Loucy (cell line): ENCODE measurements at regions not wholly inside any gene's neighbourhood (a gene's known extent, or its start where the extent isn't known, plus 50 kb on each side); places are given as distances from the start of the nearest gene placed in this dataset.

Experiments
- H2AFZ ChIP-seq: fragments of 200-600 bp; sonication (generic); 2 replicates; pipeline ENCODE4 v1.6.0; 2016; ENCODE audit warnings: antibody characterized with exemption, mild to moderate bottlenecking, low read length, moderate library complexity
- H3F3A ChIP-seq: fragments of 200-600 bp; 2 replicates; pipeline ENCODE4 v1.6.0; 2016; ENCODE audit warnings: antibody characterized with exemption, low read depth, mild to moderate bottlenecking
- H3K27me3 ChIP-seq: fragments of 200-600 bp; sonication (generic); 2 replicates; pipeline ENCODE4 v1.6.1; 2014; ENCODE audit warnings: low read length, mild to moderate bottlenecking; ENCODE audit not compliant: insufficient read depth, poor library complexity, severe bottlenecking
- H3K36me3 ChIP-seq: fragments of 200-600 bp; sonication (generic); 2 replicates; pipeline ENCODE4 v1.6.1; 2016; ENCODE audit warnings: low read length; ENCODE audit not compliant: insufficient read depth
- H3K4me1 ChIP-seq: fragments of 200-600 bp; sonication (generic); 2 replicates; pipeline ENCODE4 v1.5.1; 2014; ENCODE audit warnings: low read length, mild to moderate bottlenecking; ENCODE audit not compliant: insufficient read depth, poor library complexity, severe bottlenecking
- H3K4me2 ChIP-seq: fragments of 200-600 bp; sonication (generic); 2 replicates; pipeline ENCODE4 v1.6.0; 2014; ENCODE audit warnings: antibody characterized with exemption, low read length, low read depth, mild to moderate bottlenecking; ENCODE audit not compliant: poor library complexity, severe bottlenecking
- H3K4me3 ChIP-seq: fragments of 200-600 bp; sonication (generic); 2 replicates; pipeline ENCODE4 v1.5.1; 2014; ENCODE audit warnings: low read length, mild to moderate bottlenecking, mixed read lengths; ENCODE audit not compliant: poor library complexity, severe bottlenecking
- H3K79me2 ChIP-seq: fragments of 200-600 bp; sonication (generic); 2 replicates; pipeline ENCODE4 v1.6.1; 2014; ENCODE audit warnings: low read length; ENCODE audit not compliant: insufficient read depth
- H3K9ac ChIP-seq: fragments of 200-600 bp; sonication (generic); 2 replicates; pipeline ENCODE4 v1.6.0; 2014; ENCODE audit warnings: mild to moderate bottlenecking, low read depth, low read length, moderate library complexity; ENCODE audit not compliant: poor library complexity, severe bottlenecking
- H3K9me2 ChIP-seq: fragments of 200-600 bp; sonication (generic); replicated peaks from 2 replicates; pipeline ENCODE4 v1.6.1; 2016; ENCODE audit warnings: low read depth, low read length, mixed read lengths
- H3K9me3 ChIP-seq: fragments of 200-600 bp; sonication (generic); 2 replicates; pipeline ENCODE4 v1.6.1; 2014; ENCODE audit warnings: mild to moderate bottlenecking, antibody characterized with exemption, low read length, low read depth; ENCODE audit not compliant: insufficient read depth
- H4K20me1 ChIP-seq: fragments of 200-600 bp; sonication (generic); 2 replicates; pipeline ENCODE4 v1.6.0; 2014; ENCODE audit warnings: antibody characterized with exemption, low read length, mild to moderate bottlenecking; ENCODE audit not compliant: insufficient read depth, poor library complexity, severe bottlenecking
- EZH2phosphoT487 ChIP-seq: fragments of 200-600 bp; IDR thresholded peaks from 2 replicates; pipeline ENCODE4 v1.6.1; 2018; ENCODE audit warnings: antibody characterized with exemption, mild to moderate bottlenecking, moderate library complexity, borderline replicate concordance
- TF ChIP-seq, protein P1 (sequence below): fragments of 200-600 bp; sonication (generic); conservative IDR thresholded peaks from 2 replicates; pipeline ENCODE4 v1.5.1; 2014; ENCODE audit warnings: mild to moderate bottlenecking, antibody characterized with exemption, low read length

DNA sequence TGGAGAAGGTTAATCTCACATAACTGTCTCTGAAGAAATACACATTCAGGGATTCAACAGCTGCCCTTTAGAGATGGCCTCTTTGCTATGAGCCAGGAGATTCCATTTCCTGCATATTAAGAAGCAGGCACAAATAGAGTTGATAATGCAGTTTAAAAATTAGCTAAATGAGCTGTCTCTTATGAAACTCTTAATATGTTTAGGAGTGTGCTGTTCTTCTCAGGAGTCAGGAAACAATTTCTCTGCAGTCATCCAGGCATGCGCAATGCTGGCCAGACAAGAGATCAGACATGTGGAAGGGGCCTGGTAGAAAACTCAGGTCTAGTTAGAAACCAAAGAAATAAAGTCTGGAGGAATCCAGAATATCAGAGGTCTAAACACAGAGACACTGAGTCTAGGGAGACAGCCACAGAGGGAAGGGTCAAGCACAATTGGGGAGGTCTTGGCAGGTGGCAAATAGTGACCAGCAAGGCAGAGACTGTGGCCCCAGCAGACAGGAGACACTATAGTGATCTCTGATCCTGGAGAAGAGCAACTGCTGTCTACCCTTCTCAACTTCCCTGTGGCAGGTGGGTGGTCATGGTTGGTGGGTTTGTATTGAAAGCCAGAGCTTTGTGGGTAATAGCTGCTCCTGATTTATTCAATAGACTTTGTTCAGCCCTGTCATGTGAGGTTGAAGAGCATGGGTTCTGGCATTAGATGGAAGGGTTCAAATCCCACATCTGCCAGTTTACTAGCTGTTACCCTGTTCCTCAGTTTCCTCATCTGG, 185.8 kb upstream of the RMST start:
- H2AFZ ChIP-seq = no peak overlapping the region
- no peaks in the 10 kb centered on the region for H3K36me3 ChIP-seq
- no peaks in the 10 kb centered on the region for H3K4me1 ChIP-seq
- H3K79me2 ChIP-seq = no peaks in the 10 kb centered on the region
- H4K20me1 ChIP-seq = no peaks in the 10 kb centered on the region
- H3K9me2 ChIP-seq = no peaks in the 10 kb centered on the region
- H3K9ac ChIP-seq = no peak overlapping the region
- no peaks in the 10 kb centered on the region for H3F3A ChIP-seq
- H3K4me3 ChIP-seq = no peak overlapping the region
- H3K9me3 ChIP-seq = no peaks in the 10 kb centered on the region
- no peak overlapping the region for H3K4me2 ChIP-seq
- TF ChIP-seq, protein P1, sequence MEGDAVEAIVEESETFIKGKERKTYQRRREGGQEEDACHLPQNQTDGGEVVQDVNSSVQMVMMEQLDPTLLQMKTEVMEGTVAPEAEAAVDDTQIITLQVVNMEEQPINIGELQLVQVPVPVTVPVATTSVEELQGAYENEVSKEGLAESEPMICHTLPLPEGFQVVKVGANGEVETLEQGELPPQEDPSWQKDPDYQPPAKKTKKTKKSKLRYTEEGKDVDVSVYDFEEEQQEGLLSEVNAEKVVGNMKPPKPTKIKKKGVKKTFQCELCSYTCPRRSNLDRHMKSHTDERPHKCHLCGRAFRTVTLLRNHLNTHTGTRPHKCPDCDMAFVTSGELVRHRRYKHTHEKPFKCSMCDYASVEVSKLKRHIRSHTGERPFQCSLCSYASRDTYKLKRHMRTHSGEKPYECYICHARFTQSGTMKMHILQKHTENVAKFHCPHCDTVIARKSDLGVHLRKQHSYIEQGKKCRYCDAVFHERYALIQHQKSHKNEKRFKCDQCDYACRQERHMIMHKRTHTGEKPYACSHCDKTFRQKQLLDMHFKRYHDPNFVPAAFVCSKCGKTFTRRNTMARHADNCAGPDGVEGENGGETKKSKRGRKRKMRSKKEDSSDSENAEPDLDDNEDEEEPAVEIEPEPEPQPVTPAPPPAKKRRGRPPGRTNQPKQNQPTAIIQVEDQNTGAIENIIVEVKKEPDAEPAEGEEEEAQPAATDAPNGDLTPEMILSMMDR = no peak
- no peak for TF ChIP-seq EZH2phosphoT487
- no peaks in the 10 kb centered on the region for H3K27me3 ChIP-seq

DNA sequence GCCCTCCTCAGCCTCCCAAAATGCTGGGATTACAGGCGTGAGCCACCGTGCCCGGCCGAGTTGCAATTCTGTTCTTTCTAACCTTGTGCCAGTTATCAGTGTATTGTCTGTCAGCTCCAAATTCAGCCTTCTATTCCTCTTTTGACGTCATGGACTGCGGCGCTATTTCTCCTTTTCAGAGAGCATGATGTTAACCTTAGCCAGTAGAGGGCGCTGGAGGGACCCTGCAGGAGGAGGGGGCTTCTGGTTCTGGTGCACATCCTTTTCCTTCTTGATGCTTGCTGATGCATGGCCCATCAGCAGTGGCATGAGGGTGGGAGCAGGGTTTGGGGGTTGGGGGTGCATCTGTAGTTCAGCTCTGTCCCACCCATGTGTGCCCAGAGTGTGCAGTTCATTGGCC, 179.3 kb upstream of the RMST start:
- no peaks in the 10 kb centered on the region for H4K20me1 ChIP-seq
- H3K4me3 ChIP-seq = no peak overlapping the region
- H2AFZ ChIP-seq = no peak overlapping the region
- no peaks in the 10 kb centered on the region for H3K4me1 ChIP-seq
- H3K9me2 ChIP-seq = no peaks in the 10 kb centered on the region
- H3K4me2 ChIP-seq = no peak overlapping the region
- H3F3A ChIP-seq = no peaks in the 10 kb centered on the region
- H3K9ac ChIP-seq = no peak overlapping the region
- TF ChIP-seq EZH2phosphoT487 = no peak
- TF ChIP-seq, protein P1 = peak; percentile 65
- no peaks in the 10 kb centered on the region for H3K9me3 ChIP-seq
- H3K36me3 ChIP-seq = no peaks in the 10 kb centered on the region
- no peaks in the 10 kb centered on the region for H3K79me2 ChIP-seq
- H3K27me3 ChIP-seq = no peaks in the 10 kb centered on the region

DNA sequence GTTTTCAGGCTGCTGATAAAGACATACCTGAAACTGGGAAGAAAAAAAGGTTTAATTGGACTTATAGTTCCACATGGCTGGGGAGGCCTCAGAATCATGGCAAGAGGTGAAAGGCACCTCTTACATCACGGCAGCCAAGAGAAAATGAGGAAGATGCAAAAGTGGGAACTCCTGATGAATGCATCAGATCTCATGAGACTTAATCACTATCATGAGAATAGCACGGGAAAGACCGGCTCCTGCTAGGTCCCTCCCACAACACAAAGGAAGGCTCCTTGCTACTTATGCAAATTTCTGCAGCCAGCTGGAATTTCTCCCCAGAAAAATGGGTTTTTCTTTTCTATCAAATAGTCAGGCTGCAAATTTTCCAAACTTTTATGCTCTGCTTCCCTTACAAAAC, 174.1 kb upstream of the RMST start:
- H3K4me2 ChIP-seq = no peak overlapping the region
- H3K4me1 ChIP-seq = no peaks in the 10 kb centered on the region
- no peaks in the 10 kb centered on the region for H3K9me3 ChIP-seq
- no peak overlapping the region for H2AFZ ChIP-seq
- TF ChIP-seq, protein P1 = no peak
- no peak for TF ChIP-seq EZH2phosphoT487
- no peak overlapping the region for H3K9ac ChIP-seq
- no peaks in the 10 kb centered on the region for H3K79me2 ChIP-seq
- no peaks in the 10 kb centered on the region for H3K36me3 ChIP-seq
- H3K9me2 ChIP-seq = no peaks in the 10 kb centered on the region
- H4K20me1 ChIP-seq = no peaks in the 10 kb centered on the region
- no peaks in the 10 kb centered on the region for H3K27me3 ChIP-seq
- no peaks in the 10 kb centered on the region for H3F3A ChIP-seq
- no peak overlapping the region for H3K4me3 ChIP-seq
